ENCODE measurements at regions not wholly inside any gene's neighbourhood (a gene's known extent, or its start where the extent isn't known, plus 50 kb on each side); places are given as distances from the start of the nearest gene placed in this dataset.

DNA sequence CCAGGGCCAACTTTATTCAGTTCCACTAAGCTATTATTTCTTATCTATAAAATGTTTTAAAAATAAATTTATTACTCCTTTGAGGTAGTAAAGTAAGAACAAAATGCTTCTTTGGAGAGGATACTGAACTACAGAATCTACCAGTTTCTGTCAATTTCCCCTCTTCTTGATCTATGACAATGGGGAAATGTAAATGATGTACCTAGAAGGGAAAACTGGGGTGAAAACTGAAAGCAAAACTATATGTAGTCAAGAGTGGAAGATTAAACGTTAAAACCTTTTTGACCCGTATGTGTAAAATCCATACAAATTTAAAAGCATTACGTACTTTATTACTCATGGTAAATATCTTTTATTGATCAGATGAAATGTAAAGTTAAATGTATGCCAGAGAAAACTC lies 1287.8 kb upstream of the TMEFF2 start:
- Histone ChIP-seq H3K27me3 (ENCODE audit: insufficient read depth, low read length, poor library complexity, severe bottlenecking) (no peaks in the 10 kb centered on the region), H3K9me2 (replicated peaks; ENCODE audit: low read depth, low read length) (no peaks in the 10 kb centered on the region), H3K4me3 (ENCODE audit: low read length, poor library complexity, severe bottlenecking) (no peak overlapping the region), H3K9ac (ENCODE audit: low read depth, low read length, poor library complexity, severe bottlenecking) (no peak overlapping the region), H2AFZ (ENCODE audit: low read length) (peak overlapping the region; percentile 4; the same call in 1 of the 2 replicates), H3K9me3 (ENCODE audit: insufficient read depth, low read depth, low read length) (no peaks in the 10 kb centered on the region), H3F3A (ENCODE audit: low read depth) (no peaks in the 10 kb centered on the region), H4K20me1 (ENCODE audit: insufficient read depth, low read length, poor library complexity, severe bottlenecking) (no peaks in the 10 kb centered on the region), H3K4me1 (ENCODE audit: insufficient read depth, low read length, poor library complexity, severe bottlenecking) (no peaks in the 10 kb centered on the region), H3K36me3 (ENCODE audit: insufficient read depth, low read length) (no peaks in the 10 kb centered on the region), H3K79me2 (ENCODE audit: insufficient read depth, low read length) (no peaks in the 10 kb centered on the region), H3K4me2 (ENCODE audit: low read depth, low read length, poor library complexity, severe bottlenecking) (no peak overlapping the region)
- no peak for TF ChIP-seq EZH2phosphoT487 (IDR thresholded peaks at IDR 0.05; ENCODE audit: borderline replicate concordance)
- TF ChIP-seq, protein P1, sequence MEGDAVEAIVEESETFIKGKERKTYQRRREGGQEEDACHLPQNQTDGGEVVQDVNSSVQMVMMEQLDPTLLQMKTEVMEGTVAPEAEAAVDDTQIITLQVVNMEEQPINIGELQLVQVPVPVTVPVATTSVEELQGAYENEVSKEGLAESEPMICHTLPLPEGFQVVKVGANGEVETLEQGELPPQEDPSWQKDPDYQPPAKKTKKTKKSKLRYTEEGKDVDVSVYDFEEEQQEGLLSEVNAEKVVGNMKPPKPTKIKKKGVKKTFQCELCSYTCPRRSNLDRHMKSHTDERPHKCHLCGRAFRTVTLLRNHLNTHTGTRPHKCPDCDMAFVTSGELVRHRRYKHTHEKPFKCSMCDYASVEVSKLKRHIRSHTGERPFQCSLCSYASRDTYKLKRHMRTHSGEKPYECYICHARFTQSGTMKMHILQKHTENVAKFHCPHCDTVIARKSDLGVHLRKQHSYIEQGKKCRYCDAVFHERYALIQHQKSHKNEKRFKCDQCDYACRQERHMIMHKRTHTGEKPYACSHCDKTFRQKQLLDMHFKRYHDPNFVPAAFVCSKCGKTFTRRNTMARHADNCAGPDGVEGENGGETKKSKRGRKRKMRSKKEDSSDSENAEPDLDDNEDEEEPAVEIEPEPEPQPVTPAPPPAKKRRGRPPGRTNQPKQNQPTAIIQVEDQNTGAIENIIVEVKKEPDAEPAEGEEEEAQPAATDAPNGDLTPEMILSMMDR (conservative IDR thresholded peaks at IDR 0.05; ENCODE audit: low read length), result no peak

DNA sequence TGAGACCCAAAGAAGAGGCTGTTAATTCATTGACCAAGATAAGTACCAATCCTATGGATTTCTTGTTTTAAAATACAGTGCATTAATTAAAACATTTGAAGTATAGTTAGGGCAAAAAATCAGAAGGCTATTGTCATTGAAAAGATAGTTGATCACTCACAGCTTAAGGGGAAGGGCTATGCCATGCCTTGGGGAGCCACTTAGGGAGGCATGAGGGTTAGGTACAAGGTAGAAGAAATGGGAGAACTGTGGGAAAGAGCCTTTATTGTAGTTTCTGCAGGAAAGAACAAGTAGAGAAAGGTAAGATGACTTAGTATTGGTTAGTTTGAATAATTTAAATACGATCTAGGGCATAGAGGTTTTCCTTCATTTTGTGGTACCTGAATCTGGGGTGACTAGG lies 1285.5 kb upstream of the TMEFF2 start:
- H3K79me2 ChIP-seq (ENCODE audit: insufficient read depth, low read length), result no peaks in the 10 kb centered on the region
- no peaks in the 10 kb centered on the region for H3K36me3 ChIP-seq (ENCODE audit: insufficient read depth, low read length)
- H3F3A ChIP-seq (ENCODE audit: low read depth), result no peaks in the 10 kb centered on the region
- TF ChIP-seq EZH2phosphoT487 (IDR thresholded peaks at IDR 0.05; ENCODE audit: borderline replicate concordance), result no peak
- TF ChIP-seq, protein P1 (conservative IDR thresholded peaks at IDR 0.05; ENCODE audit: low read length), result no peak
- H3K9me3 ChIP-seq (ENCODE audit: insufficient read depth, low read depth, low read length), result no peaks in the 10 kb centered on the region
- H3K9me2 ChIP-seq (replicated peaks; ENCODE audit: low read depth, low read length), result no peaks in the 10 kb centered on the region
- no peak overlapping the region for H3K4me2 ChIP-seq (ENCODE audit: low read depth, low read length, poor library complexity, severe bottlenecking)
- H4K20me1 ChIP-seq (ENCODE audit: insufficient read depth, low read length, poor library complexity, severe bottlenecking), result no peaks in the 10 kb centered on the region
- no peak overlapping the region for H3K9ac ChIP-seq (ENCODE audit: low read depth, low read length, poor library complexity, severe bottlenecking)
- peaks cover 16% of the 10 kb centered on the region for H3K4me1 ChIP-seq (ENCODE audit: insufficient read depth, low read length, poor library complexity, severe bottlenecking)
- H2AFZ ChIP-seq (ENCODE audit: low read length), result peak overlapping the region; percentile 16; the same call in 1 of the 2 replicates
- no peaks in the 10 kb centered on the region for H3K27me3 ChIP-seq (ENCODE audit: insufficient read depth, low read length, poor library complexity, severe bottlenecking)
- H3K4me3 ChIP-seq (ENCODE audit: low read length, poor library complexity, severe bottlenecking), result no peak overlapping the region

DNA sequence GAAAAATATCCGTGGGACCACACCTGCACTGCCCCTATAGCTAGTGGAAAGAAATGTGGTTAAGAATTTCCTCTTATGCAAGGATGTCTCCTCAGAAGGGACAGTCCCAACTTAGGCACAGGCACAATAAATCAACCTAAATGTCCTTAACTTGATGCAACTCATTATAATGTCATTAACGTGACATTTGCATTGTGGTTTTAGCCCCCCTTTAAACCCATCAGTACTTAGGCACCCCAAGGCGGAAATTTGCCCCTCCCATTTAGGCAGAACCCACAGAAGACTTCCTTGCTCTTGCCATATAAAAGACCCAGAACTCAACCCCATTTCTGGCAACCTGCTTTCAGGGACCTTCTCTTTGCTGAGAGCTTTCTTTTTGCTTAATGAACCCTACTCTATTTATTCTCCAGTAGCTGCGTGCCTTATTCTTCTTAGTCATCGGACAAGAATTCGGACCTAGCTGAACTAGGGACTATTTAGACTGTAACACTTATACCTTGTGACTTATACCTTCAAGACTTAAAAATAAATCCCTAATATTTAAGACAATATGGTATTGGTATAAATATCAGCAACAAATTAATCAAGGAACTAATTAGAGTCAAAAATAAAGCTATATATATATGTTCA lies 1281.6 kb upstream of the TMEFF2 start:
- H3F3A ChIP-seq (ENCODE audit: low read depth), result no peaks in the 10 kb centered on the region
- H3K4me2 ChIP-seq (ENCODE audit: low read depth, low read length, poor library complexity, severe bottlenecking), result peak overlapping the region; percentile 13
- H3K9me3 ChIP-seq (ENCODE audit: insufficient read depth, low read depth, low read length), result no peaks in the 10 kb centered on the region
- no peaks in the 10 kb centered on the region for H4K20me1 ChIP-seq (ENCODE audit: insufficient read depth, low read length, poor library complexity, severe bottlenecking)
- peaks cover 16% of the 10 kb centered on the region for H3K4me1 ChIP-seq (ENCODE audit: insufficient read depth, low read length, poor library complexity, severe bottlenecking)
- TF ChIP-seq, protein P1 (conservative IDR thresholded peaks at IDR 0.05; ENCODE audit: low read length), result no peak
- no peak for TF ChIP-seq EZH2phosphoT487 (IDR thresholded peaks at IDR 0.05; ENCODE audit: borderline replicate concordance)
- no peaks in the 10 kb centered on the region for H3K9me2 ChIP-seq (replicated peaks; ENCODE audit: low read depth, low read length)
- H3K79me2 ChIP-seq (ENCODE audit: insufficient read depth, low read length), result no peaks in the 10 kb centered on the region
- H3K27me3 ChIP-seq (ENCODE audit: insufficient read depth, low read length, poor library complexity, severe bottlenecking), result no peaks in the 10 kb centered on the region
- no peaks in the 10 kb centered on the region for H3K36me3 ChIP-seq (ENCODE audit: insufficient read depth, low read length)
- no peak overlapping the region for H3K9ac ChIP-seq (ENCODE audit: low read depth, low read length, poor library complexity, severe bottlenecking)
- no peak overlapping the region for H2AFZ ChIP-seq (ENCODE audit: low read length)
- H3K4me3 ChIP-seq (ENCODE audit: low read length, poor library complexity, severe bottlenecking), result peak overlapping the region; percentile 2
